ENCODE measurements at regions not wholly inside any gene's neighbourhood (a gene's known extent, or its start where the extent isn't known, plus 50 kb on each side); places are given as distances from the start of the nearest gene placed in this dataset.

- TF ChIP-seq, protein P1, sequence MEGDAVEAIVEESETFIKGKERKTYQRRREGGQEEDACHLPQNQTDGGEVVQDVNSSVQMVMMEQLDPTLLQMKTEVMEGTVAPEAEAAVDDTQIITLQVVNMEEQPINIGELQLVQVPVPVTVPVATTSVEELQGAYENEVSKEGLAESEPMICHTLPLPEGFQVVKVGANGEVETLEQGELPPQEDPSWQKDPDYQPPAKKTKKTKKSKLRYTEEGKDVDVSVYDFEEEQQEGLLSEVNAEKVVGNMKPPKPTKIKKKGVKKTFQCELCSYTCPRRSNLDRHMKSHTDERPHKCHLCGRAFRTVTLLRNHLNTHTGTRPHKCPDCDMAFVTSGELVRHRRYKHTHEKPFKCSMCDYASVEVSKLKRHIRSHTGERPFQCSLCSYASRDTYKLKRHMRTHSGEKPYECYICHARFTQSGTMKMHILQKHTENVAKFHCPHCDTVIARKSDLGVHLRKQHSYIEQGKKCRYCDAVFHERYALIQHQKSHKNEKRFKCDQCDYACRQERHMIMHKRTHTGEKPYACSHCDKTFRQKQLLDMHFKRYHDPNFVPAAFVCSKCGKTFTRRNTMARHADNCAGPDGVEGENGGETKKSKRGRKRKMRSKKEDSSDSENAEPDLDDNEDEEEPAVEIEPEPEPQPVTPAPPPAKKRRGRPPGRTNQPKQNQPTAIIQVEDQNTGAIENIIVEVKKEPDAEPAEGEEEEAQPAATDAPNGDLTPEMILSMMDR (conservative IDR thresholded peaks at IDR 0.05), result no peak
- no peak for TF ChIP-seq ZFX (IDR thresholded peaks at IDR 0.05)
These were observed 144.3 kb downstream of the TFCP2L1 start for GRCh38 chr2:121140734-121141133.

Measured in C4-2B (cell line).